Tibial nerve (tissue), 4 donors: ENCODE measurements at regions not wholly inside any gene's neighbourhood (a gene's known extent, or its start where the extent isn't known, plus 50 kb on each side); places are given as distances from the start of the nearest gene placed in this dataset.

Experiments
- DNase-seq, 2 donors: peaks; one replicate each; pipeline ENCODE4 v3.0.0-alpha.2; 2019; ENCODE audit warnings: low spot score in 2 of 2
- H3K27ac ChIP-seq, 4 donors: fragments of 200-600 bp; sonication (generic) in 3 of 4; one replicate each; pipeline ENCODE4 v1.5.1; 2017 to 2019; ENCODE audit warnings: mild to moderate bottlenecking in 1 of 4
- H3K27me3 ChIP-seq, 2 donors: fragments of 200-600 bp; sonication (generic) in 1 of 2; one replicate each; pipeline versions ENCODE4 v1.5.1 to v1.6.0; 2017 to 2019
- H3K36me3 ChIP-seq, 3 donors: fragments of 200-600 bp; sonication (generic); one replicate each; pipeline ENCODE4 v1.5.1; 2018 to 2019
- H3K4me1 ChIP-seq, 4 donors: fragments of 200-600 bp; sonication (generic) in 3 of 4; one replicate each; pipeline ENCODE4 v1.5.1; 2017 to 2019
- H3K4me3 ChIP-seq, 4 donors: fragments of 200-600 bp; sonication (generic) in 3 of 4; one replicate each; pipeline ENCODE4 v1.5.1; 2017 to 2019; ENCODE audit warnings: mild to moderate bottlenecking in 1 of 4, moderate library complexity in 1 of 4
- H3K9me3 ChIP-seq, 4 donors: fragments of 200-600 bp; sonication (generic) in 3 of 4; one replicate each; pipeline ENCODE4 v1.5.1; 2017 to 2019
- CTCF ChIP-seq, 5 experiments: fragments of 200-600 bp in 3 of 5; fragments of 450-650 bp in 2 of 5; sonication (generic) in 3 of 5; IDR thresholded peaks; one replicate each; pipeline ENCODE4 v1.5.1; 2016 to 2019; ENCODE audit warnings: antibody characterized with exemption in 5 of 5, mild to moderate bottlenecking in 3 of 5, moderate library complexity in 2 of 5
- EP300 ChIP-seq, 2 donors: sonication (generic); formaldehyde crosslinking; IDR thresholded peaks; one replicate each; pipeline ENCODE4 v1.6.1; 2017; ENCODE audit warnings: antibody characterized with exemption in 2 of 2, mild to moderate bottlenecking in 1 of 2
- POLR2A ChIP-seq, 2 donors: fragments of 450-650 bp; IDR thresholded peaks; one replicate each; pipeline ENCODE4 v1.6.1; 2017; ENCODE audit warnings: antibody characterized with exemption in 2 of 2, mild to moderate bottlenecking in 2 of 2, moderate library complexity in 2 of 2
- WGBS, 2 donors: methylation state at CpG; one replicate each; pipeline ENCODE4 v1.1.5; 2018; 5-methylcytosine and 5-hydroxymethylcytosine counted together

- Histone ChIP-seq H3K4me3 (no peak overlapping the region), H3K27me3 (no peaks in the 10 kb centered on the region), H3K9me3 (no peaks in the 10 kb centered on the region), H3K36me3 (no peaks in the 10 kb centered on the region), H3K27ac (no peak overlapping the region), H3K4me1 (no peaks in the 10 kb centered on the region)
- WGBS, 2 donors = 98 to 100% methylated on average over 1 of the region's 1 CpG
- no peak for DNase-seq
- TF ChIP-seq CTCF (IDR thresholded peaks at IDR 0.05) = no peak
- TF ChIP-seq POLR2A (IDR thresholded peaks at IDR 0.05) = no peak
- TF ChIP-seq EP300 (IDR thresholded peaks at IDR 0.05) = no peak
Observed at GRCh38 chr5:89187883-89188465, 305.0 kb upstream of the MEF2C start.

GRCh38 chr5:89187268-89187667 lies 304.3 kb upstream of the MEF2C start:
- TF ChIP-seq CTCF (IDR thresholded peaks at IDR 0.05) = no peak
- TF ChIP-seq POLR2A (IDR thresholded peaks at IDR 0.05) = no peak
- TF ChIP-seq EP300 (IDR thresholded peaks at IDR 0.05) = no peak
- Histone ChIP-seq H3K36me3 (no peaks in the 10 kb centered on the region), H3K27ac (no peak overlapping the region), H3K9me3 (no peaks in the 10 kb centered on the region), H3K4me3 (no peak overlapping the region), H3K27me3 (no peaks in the 10 kb centered on the region), H3K4me1 (no peaks in the 10 kb centered on the region)
- no peak for DNase-seq

- Histone ChIP-seq H3K36me3 (no peaks in the 10 kb centered on the region), H3K27me3 (no peaks in the 10 kb centered on the region), H3K4me1 (no peaks in the 10 kb centered on the region), H3K27ac (no peak overlapping the region), H3K4me3 (no peak overlapping the region), H3K9me3 (no peaks in the 10 kb centered on the region)
- TF ChIP-seq POLR2A (IDR thresholded peaks at IDR 0.05) (no peak), EP300 (IDR thresholded peaks at IDR 0.05) (no peak)
- no peak for DNase-seq
Observed at GRCh38 chr5:89181546-89181945, 298.6 kb upstream of the MEF2C start.

- DNase-seq = no peak
- no peaks in the 10 kb centered on the region for H3K36me3 ChIP-seq
- no peak overlapping the region for H3K4me3 ChIP-seq
- H3K27ac ChIP-seq = no peak overlapping the region
- no peaks in the 10 kb centered on the region for H3K4me1 ChIP-seq
- H3K9me3 ChIP-seq = no peaks in the 10 kb centered on the region
- TF ChIP-seq POLR2A (IDR thresholded peaks at IDR 0.05) (no peak), EP300 (IDR thresholded peaks at IDR 0.05) (no peak), CTCF (IDR thresholded peaks at IDR 0.05) (no peak)
- H3K27me3 ChIP-seq = no peaks in the 10 kb centered on the region
- 58 to 72% methylated on average over 3 of the region's 3 CpGs for WGBS, 2 donors
Observed at GRCh38 chr5:89179731-89180130, 296.7 kb upstream of the MEF2C start.

- 78 to 83% methylated on average over 2 of the region's 2 CpGs for WGBS, 2 donors
- no peaks in the 10 kb centered on the region for H3K4me1 ChIP-seq
- TF ChIP-seq EP300 (IDR thresholded peaks at IDR 0.05) (no peak), CTCF (IDR thresholded peaks at IDR 0.05) (no peak), POLR2A (IDR thresholded peaks at IDR 0.05) (no peak)
- no peaks in the 10 kb centered on the region for H3K9me3 ChIP-seq
- H3K27ac ChIP-seq = no peak overlapping the region
- no peak overlapping the region for H3K4me3 ChIP-seq
- no peak for DNase-seq
- no peaks in the 10 kb centered on the region for H3K36me3 ChIP-seq
- H3K27me3 ChIP-seq = no peaks in the 10 kb centered on the region
Observed at GRCh38 chr5:89178541-89178940, 295.6 kb upstream of the MEF2C start.

- no peak for TF ChIP-seq CTCF (IDR thresholded peaks at IDR 0.05)
- TF ChIP-seq EP300 (IDR thresholded peaks at IDR 0.05) = no peak
- TF ChIP-seq POLR2A (IDR thresholded peaks at IDR 0.05) = no peak
- no peaks in the 10 kb centered on the region for H3K9me3 ChIP-seq
- H3K36me3 ChIP-seq = no peaks in the 10 kb centered on the region
- no peak for DNase-seq
- H3K4me1 ChIP-seq = no peaks in the 10 kb centered on the region
- no peak overlapping the region for H3K27ac ChIP-seq
- H3K27me3 ChIP-seq = no peaks in the 10 kb centered on the region
- WGBS, 2 donors = 89 to 100% methylated on average over 1 of the region's 1 CpG
- H3K4me3 ChIP-seq = no peak overlapping the region
Observed at GRCh38 chr5:89173528-89173927, 290.5 kb upstream of the MEF2C start.
